ENCODE measurements at regions not wholly inside any gene's neighbourhood (a gene's known extent, or its start where the extent isn't known, plus 50 kb on each side); places are given as distances from the start of the nearest gene placed in this dataset.

- Histone ChIP-seq H3K9me3 (no peaks in the 10 kb centered on the region), H3K27me3 (no peaks in the 10 kb centered on the region), H3K27ac (no peak overlapping the region), H3K4me3 (no peak overlapping the region), H3K36me3 (no peaks in the 10 kb centered on the region), H3K4me1 (no peaks in the 10 kb centered on the region)
- intact Hi-C loops (cut with DNase I; ENCODE audit: low total_unique reads), result no loop called here
- no peak for DNase-seq (ENCODE audit: low spot score in 2 of 2)
- TF ChIP-seq POLR2A (IDR thresholded peaks at IDR 0.05) (no peak), CTCF (IDR thresholded peaks at IDR 0.05) (no peak), POLR2AphosphoS5 (IDR thresholded peaks at IDR 0.05) (no peak)
Measured at GRCh38 chr14:86243158-86243557, 713.2 kb downstream of the FLRT2 start.

GRCh38 chr14:86237733-86238132 is 707.8 kb downstream of the FLRT2 start:
- peaks cover 0 to 23% of the 10 kb centered on the region in 2 donors for H3K9me3 ChIP-seq
- intact Hi-C loops (cut with DNase I; ENCODE audit: low total_unique reads), result no loop called here
- no peak overlapping the region for H3K4me3 ChIP-seq
- TF ChIP-seq POLR2AphosphoS5 (IDR thresholded peaks at IDR 0.05), result no peak
- no peak for TF ChIP-seq POLR2A (IDR thresholded peaks at IDR 0.05)
- no peak for TF ChIP-seq CTCF (IDR thresholded peaks at IDR 0.05)
- DNase-seq (ENCODE audit: low spot score in 2 of 2), result no peak
- H3K4me1 ChIP-seq, result no peaks in the 10 kb centered on the region
- no peaks in the 10 kb centered on the region for H3K36me3 ChIP-seq
- H3K27ac ChIP-seq, result no peak overlapping the region
- H3K27me3 ChIP-seq, result no peaks in the 10 kb centered on the region

DNA sequence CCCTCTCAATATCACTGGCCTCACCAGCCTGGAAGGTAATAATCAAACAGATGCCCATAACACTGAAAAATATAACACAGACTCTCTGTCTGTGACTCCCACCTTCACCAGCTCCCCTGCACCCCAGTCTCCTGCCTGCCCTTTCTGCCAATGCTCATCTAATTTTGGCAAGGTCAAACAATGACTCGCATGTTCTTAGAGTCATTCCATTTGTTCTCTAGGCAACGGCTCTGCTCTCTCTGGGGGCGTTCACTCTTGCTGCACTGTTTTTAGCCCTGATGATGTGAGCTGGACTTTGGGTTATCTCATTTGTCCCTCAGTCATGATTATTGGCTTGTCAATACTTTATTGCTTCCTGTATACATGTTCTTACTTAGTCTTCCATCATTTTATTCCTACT is 691.8 kb downstream of the FLRT2 start:
- no peaks in the 10 kb centered on the region for H3K9me3 ChIP-seq
- no peak for DNase-seq (ENCODE audit: low spot score in 2 of 2)
- intact Hi-C loops (cut with DNase I; ENCODE audit: low total_unique reads), result no loop called here
- no peaks in the 10 kb centered on the region for H3K27me3 ChIP-seq
- TF ChIP-seq POLR2AphosphoS5 (IDR thresholded peaks at IDR 0.05), result no peak
- TF ChIP-seq POLR2A (IDR thresholded peaks at IDR 0.05), result no peak
- no peak for TF ChIP-seq CTCF (IDR thresholded peaks at IDR 0.05)
- no peaks in the 10 kb centered on the region for H3K4me1 ChIP-seq
- H3K4me3 ChIP-seq, result no peak overlapping the region
- H3K27ac ChIP-seq, result no peak overlapping the region
- no peaks in the 10 kb centered on the region for H3K36me3 ChIP-seq

- H3K36me3 ChIP-seq, result no peaks in the 10 kb centered on the region
- no peak for DNase-seq (ENCODE audit: low spot score in 2 of 2)
- TF ChIP-seq POLR2AphosphoS5 (IDR thresholded peaks at IDR 0.05) (no peak), CTCF (IDR thresholded peaks at IDR 0.05) (no peak), POLR2A (IDR thresholded peaks at IDR 0.05) (no peak)
Measured at GRCh38 chr14:86221000-86221399, 691.1 kb downstream of the FLRT2 start.

GRCh38 chr14:86217523-86217922 is 687.6 kb downstream of the FLRT2 start:
- H3K4me1 ChIP-seq, result no peaks in the 10 kb centered on the region
- no peak overlapping the region for H3K4me3 ChIP-seq
- H3K27ac ChIP-seq, result no peak overlapping the region
- H3K36me3 ChIP-seq, result no peaks in the 10 kb centered on the region
- H3K9me3 ChIP-seq, result no peaks in the 10 kb centered on the region
- no peak for DNase-seq (ENCODE audit: low spot score in 2 of 2)
- TF ChIP-seq CTCF (IDR thresholded peaks at IDR 0.05), result no peak
- no peak for TF ChIP-seq POLR2AphosphoS5 (IDR thresholded peaks at IDR 0.05)
- no peak for TF ChIP-seq POLR2A (IDR thresholded peaks at IDR 0.05)
- intact Hi-C loops (cut with DNase I; ENCODE audit: low total_unique reads), result no loop called here
- H3K27me3 ChIP-seq, result no peaks in the 10 kb centered on the region

More at GRCh38 chr14:86221000-86221399, 691.1 kb downstream of the FLRT2 start:
- H3K4me3 ChIP-seq, result no peak overlapping the region
- no peak overlapping the region for H3K27ac ChIP-seq
- no peaks in the 10 kb centered on the region for H3K9me3 ChIP-seq
- H3K27me3 ChIP-seq, result no peaks in the 10 kb centered on the region
- no peaks in the 10 kb centered on the region for H3K4me1 ChIP-seq
- intact Hi-C loops (cut with DNase I; ENCODE audit: low total_unique reads), result no loop called here

Data from breast epithelium (tissue), 4 donors.